Vagina (tissue), 2 donors: ENCODE measurements at regions not wholly inside any gene's neighbourhood (a gene's known extent, or its start where the extent isn't known, plus 50 kb on each side); places are given as distances from the start of the nearest gene placed in this dataset.

Experiments used
- DNase-seq, 2 donors: peaks; one replicate each; pipeline ENCODE4 v3.0.0-alpha.2; 2017; ENCODE audit errors: extremely low spot score in 2 of 2
- H3K27ac ChIP-seq: fragments of 200-600 bp; sonication (generic); one replicate; pipeline ENCODE4 v1.5.1; 2019
- H3K27me3 ChIP-seq: fragments of 200-600 bp; sonication (generic); one replicate; pipeline ENCODE4 v1.5.1; 2019
- H3K36me3 ChIP-seq, 2 donors: fragments of 200-600 bp; sonication (generic); one replicate each; pipeline ENCODE4 v1.5.1; 2017 to 2019
- H3K4me1 ChIP-seq: fragments of 200-600 bp; sonication (generic); one replicate; pipeline ENCODE4 v1.5.1; 2019
- H3K4me3 ChIP-seq, 2 donors: fragments of 200-600 bp; sonication (generic); 1 replicate in 1 of 2; 2 replicates in 1 of 2; pipeline ENCODE4 v1.5.1; 2016 to 2019
- H3K9me3 ChIP-seq: fragments of 200-600 bp; sonication (generic); one replicate; pipeline ENCODE4 v1.5.1; 2019
- POLR2A ChIP-seq, 2 donors: fragments of 450-650 bp; IDR thresholded peaks; one replicate each; pipeline ENCODE4 v1.6.1; 2017; ENCODE audit warnings: antibody characterized with exemption in 2 of 2, mild to moderate bottlenecking in 2 of 2, moderate library complexity in 2 of 2
- POLR2AphosphoS5 ChIP-seq, 2 donors: sonication (generic); formaldehyde crosslinking; IDR thresholded peaks; one replicate each; pipeline ENCODE4 v1.9.0; 2017; ENCODE audit warnings: antibody characterized with exemption in 2 of 2, mild to moderate bottlenecking in 2 of 2, low read depth in 1 of 2; ENCODE audit not compliant: insufficient read depth in 1 of 2
- intact Hi-C: fragments of 100-400 bp; cut with DNase I; formaldehyde crosslinking; loops from one replicate; pipeline ENCODE4 v1.15.1; 2023
- TF ChIP-seq, protein P1 (sequence below), 3 experiments: fragments of 450-650 bp in 2 of 3; fragments of 200-600 bp in 1 of 3; sonication (generic) in 1 of 3; IDR thresholded peaks; one replicate each; pipeline ENCODE4 v1.5.1; 2017 to 2019; ENCODE audit warnings: antibody characterized with exemption in 3 of 3, mild to moderate bottlenecking in 2 of 3, moderate library complexity in 2 of 3

DNA sequence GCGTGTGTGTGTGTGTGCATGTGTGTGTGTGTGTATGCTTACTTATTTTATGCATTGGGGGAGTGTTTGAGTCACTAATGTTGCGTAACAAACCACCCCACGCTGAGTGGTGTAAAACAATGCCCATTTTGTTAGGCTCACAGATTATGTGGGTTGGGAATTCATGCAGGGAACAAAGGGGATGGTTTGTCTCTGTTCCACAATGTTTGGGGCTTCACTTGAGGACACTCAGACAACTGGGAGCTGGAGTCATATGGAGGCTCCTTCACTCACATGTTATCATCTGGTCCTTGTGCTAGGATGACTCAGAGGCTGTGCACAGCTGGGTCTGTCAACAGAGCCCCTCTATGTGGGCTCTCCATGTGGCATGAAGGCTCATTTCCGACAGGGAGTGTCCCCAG, 51.3 kb upstream of the LARGE1 start:
- H3K4me1 ChIP-seq, result no peaks in the 10 kb centered on the region
- H3K27ac ChIP-seq, result no peak overlapping the region
- H3K4me3 ChIP-seq, result no peak overlapping the region
- H3K36me3 ChIP-seq, result no peaks in the 10 kb centered on the region
- intact Hi-C loops, result no loop called here
- DNase-seq, result no peak
- H3K27me3 ChIP-seq, result no peaks in the 10 kb centered on the region
- TF ChIP-seq POLR2A (IDR thresholded peaks at IDR 0.05) (no peak), POLR2AphosphoS5 (IDR thresholded peaks at IDR 0.05; ENCODE audit: insufficient read depth in 1 of 2, low read depth in 1 of 2) (no peak)
- TF ChIP-seq, protein P1, sequence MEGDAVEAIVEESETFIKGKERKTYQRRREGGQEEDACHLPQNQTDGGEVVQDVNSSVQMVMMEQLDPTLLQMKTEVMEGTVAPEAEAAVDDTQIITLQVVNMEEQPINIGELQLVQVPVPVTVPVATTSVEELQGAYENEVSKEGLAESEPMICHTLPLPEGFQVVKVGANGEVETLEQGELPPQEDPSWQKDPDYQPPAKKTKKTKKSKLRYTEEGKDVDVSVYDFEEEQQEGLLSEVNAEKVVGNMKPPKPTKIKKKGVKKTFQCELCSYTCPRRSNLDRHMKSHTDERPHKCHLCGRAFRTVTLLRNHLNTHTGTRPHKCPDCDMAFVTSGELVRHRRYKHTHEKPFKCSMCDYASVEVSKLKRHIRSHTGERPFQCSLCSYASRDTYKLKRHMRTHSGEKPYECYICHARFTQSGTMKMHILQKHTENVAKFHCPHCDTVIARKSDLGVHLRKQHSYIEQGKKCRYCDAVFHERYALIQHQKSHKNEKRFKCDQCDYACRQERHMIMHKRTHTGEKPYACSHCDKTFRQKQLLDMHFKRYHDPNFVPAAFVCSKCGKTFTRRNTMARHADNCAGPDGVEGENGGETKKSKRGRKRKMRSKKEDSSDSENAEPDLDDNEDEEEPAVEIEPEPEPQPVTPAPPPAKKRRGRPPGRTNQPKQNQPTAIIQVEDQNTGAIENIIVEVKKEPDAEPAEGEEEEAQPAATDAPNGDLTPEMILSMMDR (IDR thresholded peaks at IDR 0.05), result no peak
- H3K9me3 ChIP-seq, result no peaks in the 10 kb centered on the region

DNA sequence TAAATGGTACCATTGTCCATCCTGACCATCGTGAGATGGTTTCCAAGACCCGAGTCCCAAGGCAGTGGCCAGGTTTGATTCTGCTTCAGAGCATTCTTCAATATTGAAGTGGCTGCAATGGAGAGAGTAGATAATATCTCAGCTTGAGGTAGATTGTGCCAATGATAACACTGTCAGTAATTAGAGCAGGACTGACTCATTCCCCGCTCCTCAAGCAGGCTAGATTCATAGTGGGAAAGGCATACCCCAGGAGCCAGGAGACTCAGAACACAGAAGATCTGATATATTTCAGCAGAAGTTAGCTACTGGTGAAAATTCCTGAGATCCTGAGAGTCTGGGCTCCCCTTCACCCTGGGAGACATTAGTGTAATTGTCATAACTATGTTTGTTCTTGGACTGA, 55.6 kb upstream of the LARGE1 start:
- Histone ChIP-seq H3K27me3 (no peaks in the 10 kb centered on the region), H3K4me1 (no peaks in the 10 kb centered on the region), H3K9me3 (no peaks in the 10 kb centered on the region), H3K27ac (no peak overlapping the region), H3K4me3 (no peak overlapping the region), H3K36me3 (no peaks in the 10 kb centered on the region)
- DNase-seq, result no peak
- TF ChIP-seq POLR2AphosphoS5 (IDR thresholded peaks at IDR 0.05; ENCODE audit: insufficient read depth in 1 of 2, low read depth in 1 of 2), result no peak
- TF ChIP-seq, protein P1 (IDR thresholded peaks at IDR 0.05), result no peak
- no peak for TF ChIP-seq POLR2A (IDR thresholded peaks at IDR 0.05)
- intact Hi-C loops, result no loop called here

DNA sequence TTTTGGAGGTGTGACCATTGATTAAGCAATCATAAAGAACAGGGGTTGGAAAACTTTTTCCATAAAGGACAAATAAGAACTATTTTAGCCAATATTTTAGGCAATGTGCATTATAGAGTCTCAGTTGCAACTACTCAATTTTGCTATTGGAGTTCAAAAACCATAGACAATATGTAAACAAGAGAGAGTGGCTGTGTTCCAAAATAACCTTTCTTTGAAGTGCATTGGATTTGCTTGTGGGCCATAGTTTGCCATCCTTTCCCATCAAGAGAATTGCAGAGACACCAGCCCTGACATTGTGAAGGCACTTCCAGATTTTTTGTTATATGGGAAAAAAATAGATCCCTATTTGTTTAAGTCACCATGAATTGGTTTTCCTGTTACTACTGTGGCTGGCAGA, 63.3 kb upstream of the LARGE1 start:
- TF ChIP-seq POLR2A (IDR thresholded peaks at IDR 0.05) (no peak), POLR2AphosphoS5 (IDR thresholded peaks at IDR 0.05; ENCODE audit: insufficient read depth in 1 of 2, low read depth in 1 of 2) (no peak)
- TF ChIP-seq, protein P1 (IDR thresholded peaks at IDR 0.05), result no peak
- no peak for DNase-seq
- intact Hi-C loops, result no loop called here

DNA sequence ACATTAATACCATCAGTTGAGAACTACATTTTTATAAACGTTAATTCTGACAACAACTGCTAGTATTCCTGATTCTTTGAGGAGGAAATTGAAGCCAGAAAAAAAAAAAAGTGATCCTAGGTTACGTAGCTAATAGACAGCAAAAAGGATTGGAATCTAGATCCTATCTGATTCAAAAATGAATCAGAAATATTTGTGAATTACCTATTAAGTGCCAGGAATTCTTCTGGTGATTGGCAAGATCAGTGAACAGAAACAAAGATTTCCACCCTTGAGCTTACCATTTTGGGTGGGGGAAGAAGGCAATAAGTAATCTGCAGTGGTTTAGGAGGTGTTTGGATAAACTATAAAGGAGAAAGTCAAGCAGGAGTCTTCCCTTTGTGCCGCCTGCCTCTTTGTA, 63.9 kb upstream of the LARGE1 start:
- intact Hi-C loops, result no loop called here
- Histone ChIP-seq H3K9me3 (no peaks in the 10 kb centered on the region), H3K36me3 (no peaks in the 10 kb centered on the region), H3K27ac (no peak overlapping the region), H3K27me3 (no peaks in the 10 kb centered on the region), H3K4me3 (no peak overlapping the region), H3K4me1 (no peaks in the 10 kb centered on the region)
- TF ChIP-seq POLR2AphosphoS5 (IDR thresholded peaks at IDR 0.05; ENCODE audit: insufficient read depth in 1 of 2, low read depth in 1 of 2), result no peak
- DNase-seq, result no peak

More for the DNA sequence above, 63.3 kb upstream of the LARGE1 start:
- H3K36me3 ChIP-seq, result no peaks in the 10 kb centered on the region
- no peaks in the 10 kb centered on the region for H3K27me3 ChIP-seq
- H3K9me3 ChIP-seq, result no peaks in the 10 kb centered on the region
- H3K4me3 ChIP-seq, result no peak overlapping the region
- H3K4me1 ChIP-seq, result no peaks in the 10 kb centered on the region
- H3K27ac ChIP-seq, result no peak overlapping the region

DNA sequence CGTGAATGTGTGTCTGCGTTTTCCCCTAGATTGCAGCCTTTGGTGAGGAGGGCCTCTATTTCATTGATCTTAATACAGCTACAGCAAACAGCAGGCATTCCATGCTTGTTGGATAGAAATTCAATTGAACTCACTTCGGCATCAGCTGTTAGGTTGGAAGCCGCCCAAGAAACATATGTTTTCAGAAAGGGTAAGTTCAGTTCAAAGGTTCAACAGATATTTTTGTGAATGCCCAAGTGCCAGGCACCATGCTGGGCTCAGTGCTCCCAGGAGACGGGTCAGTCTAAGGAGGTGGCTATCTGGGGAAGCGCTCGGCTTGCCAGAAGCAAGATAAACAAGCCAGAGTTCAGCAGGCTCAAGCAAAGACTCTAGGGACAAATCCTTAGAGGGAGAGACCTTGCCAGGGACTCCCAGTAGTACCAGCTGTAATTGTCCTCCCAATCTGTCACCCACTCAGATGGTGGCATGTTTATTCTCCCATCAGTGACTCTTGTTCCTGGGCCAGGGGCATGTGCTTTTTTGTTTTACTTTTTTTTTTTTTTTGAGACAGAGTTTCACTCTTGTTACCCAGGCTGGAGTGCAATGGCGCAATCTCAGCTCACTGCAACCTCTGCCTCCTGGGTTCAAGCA, 64.5 kb upstream of the LARGE1 start:
- no peak for TF ChIP-seq POLR2AphosphoS5 (IDR thresholded peaks at IDR 0.05; ENCODE audit: insufficient read depth in 1 of 2, low read depth in 1 of 2)
- TF ChIP-seq, protein P1 (IDR thresholded peaks at IDR 0.05), result no peak
- no peak for TF ChIP-seq POLR2A (IDR thresholded peaks at IDR 0.05)
- intact Hi-C loops, result no loop called here
- DNase-seq, result no peak
- no peaks in the 10 kb centered on the region for H3K27me3 ChIP-seq
- H3K27ac ChIP-seq, result no peak overlapping the region
- no peak overlapping the region for H3K4me3 ChIP-seq
- H3K36me3 ChIP-seq, result no peaks in the 10 kb centered on the region
- H3K4me1 ChIP-seq, result no peaks in the 10 kb centered on the region
- H3K9me3 ChIP-seq, result no peaks in the 10 kb centered on the region
